ENCODE measurements at regions not wholly inside any gene's neighbourhood (a gene's known extent, or its start where the extent isn't known, plus 50 kb on each side); places are given as distances from the start of the nearest gene placed in this dataset.
A peak's percentile ranks its signal among the peaks of the same experiment; 100 is the strongest.

GRCh38 chr4:59518005-59518823 is 1681.9 kb upstream of the ADGRL3 start:
- H3K27me3 Mint-ChIP-seq (ENCODE audit: insufficient read depth, low read depth, poor library complexity): no peaks in the 10 kb centered on the region
- DNase-seq (ENCODE audit: low spot score) (no peak), ATAC-seq (peak; percentile 75)
- no peaks in the 10 kb centered on the region for H3K36me3 Mint-ChIP-seq (ENCODE audit: low read depth)
- no peaks in the 10 kb centered on the region for H4K20me1 ChIP-seq (replicated peaks; ENCODE audit: insufficient read depth)
- H3K4me1 ChIP-seq (ENCODE audit: insufficient read depth): no peaks in the 10 kb centered on the region
- TF ChIP-seq REST (IDR thresholded peaks at IDR 0.05; ENCODE audit: unreplicated experiment) (no peak), POLR2AphosphoS5 (IDR thresholded peaks at IDR 0.05; ENCODE audit: low read depth) (no peak), CREB1 (CRISPR knock-in tag; IDR thresholded peaks at IDR 0.05; ENCODE audit: low read depth) (no peak), ZNF462 (CRISPR knock-in tag; IDR thresholded peaks at IDR 0.05) (no peak), ZNF114 (CRISPR knock-in tag; IDR thresholded peaks at IDR 0.05) (no peak), EZH2phosphoT487 (IDR thresholded peaks at IDR 0.05; ENCODE audit: unreplicated experiment) (no peak), JUNB (IDR thresholded peaks at IDR 0.05; ENCODE audit: unreplicated experiment) (no peak), STAT1 (IDR thresholded peaks at IDR 0.05; ENCODE audit: unreplicated experiment) (no peak), ZNF331 (CRISPR knock-in tag; IDR thresholded peaks at IDR 0.05; ENCODE audit: low read depth) (no peak), CTCF (conservative IDR thresholded peaks at IDR 0.05; ENCODE audit: low read depth in 2 of 2) (no peak), ETS1 (IDR thresholded peaks at IDR 0.05) (no peak), NANOG (IDR thresholded peaks at IDR 0.05; ENCODE audit: borderline replicate concordance) (no peak), EZH2 (IDR thresholded peaks at IDR 0.05; ENCODE audit: low read depth, unreplicated experiment) (no peak)
- H3K27ac Mint-ChIP-seq: no peak overlapping the region
- no peak overlapping the region for H2AFZ ChIP-seq
- no peak overlapping the region for H3K4me3 ChIP-seq
- peaks cover 11% of the 10 kb centered on the region for H3K9me3 Mint-ChIP-seq
- no peaks in the 10 kb centered on the region for H3K27me3 ChIP-seq (ENCODE audit: insufficient read depth)
- no peaks in the 10 kb centered on the region for H3K36me3 ChIP-seq (ENCODE audit: insufficient read depth)
- no peak overlapping the region for H3K27ac ChIP-seq (ENCODE audit: low read depth)
- no peaks in the 10 kb centered on the region for H3K79me2 ChIP-seq (replicated peaks; ENCODE audit: insufficient read depth)
- H3K9me2 ChIP-seq (ENCODE audit: insufficient read depth): no peaks in the 10 kb centered on the region
- no peak overlapping the region for H3K4me2 ChIP-seq
- no peak overlapping the region for H3K4me3 Mint-ChIP-seq
- H3F3A ChIP-seq (replicated peaks; ENCODE audit: low read depth): no peaks in the 10 kb centered on the region
- no peaks in the 10 kb centered on the region for H3K4me1 Mint-ChIP-seq
